GM12878 (cell line): ENCODE measurements at regions not wholly inside any gene's neighbourhood (a gene's known extent, or its start where the extent isn't known, plus 50 kb on each side); places are given as distances from the start of the nearest gene placed in this dataset.
"Not testable (repeated sequence)": the region's sequence is repeated elsewhere in the genome, so short reads cannot be mapped to it uniquely, and the experiment has no call there.

ENCODE experiments used
- ATAC-seq: fragments of 200-7000 bp; cut with Tn5 transposase; 3 replicates; pipeline ENCODE4 v1.9.1; 2020; ENCODE audit warnings: mild to moderate bottlenecking, moderate library complexity
- BruUV-seq: library from RNA; stranded (reverse); fragments of 400-500 nt; replicated peaks from 2 replicates; lab custom pipeline; 2021; lab: Mats Ljungman, UMichigan
- CTCF ChIA-PET: fragments of 300-600 bp; sonication (Branson Sonifier 250); formaldehyde crosslinking; extraction: SDS; loops from one replicate; lab custom pipeline; 2021; ENCODE audit warnings: inconsistent platforms; lab: Yijun Ruan, JAX
- POLR2A ChIA-PET: fragments of 350-600 bp; formaldehyde crosslinking; extraction: SDS; loops from one replicate; lab custom pipeline; 2021; ENCODE audit warnings: inconsistent platforms; lab: Charles Lee
- RAD21 ChIA-PET: fragments of 300-600 bp; sonication (Branson Sonifier 250); formaldehyde crosslinking; loops from one replicate; lab custom pipeline; 2023; ENCODE audit warnings: antibody characterized with exemption; ENCODE audit not compliant: unreplicated experiment; lab: Charles Lee
- SMC1A ChIA-PET: fragments of 300-600 bp; sonication (Branson Sonifier 250); formaldehyde crosslinking; loops from one replicate; lab custom pipeline; 2023; ENCODE audit not compliant: unreplicated experiment, uncharacterized antibody; lab: Charles Lee
- DNase-seq: peaks from one replicate; pipeline ENCODE4 v3.0.0-alpha.2; 2011; ENCODE audit warnings: low read depth, low spot score
- FAIRE-seq: peaks from 3 replicates; lab custom pipeline; 2011; peaks lifted over from hg19 to GRCh38; lab: Jason Lieb, UNC
- H2AFZ ChIP-seq: 2 replicates; pipeline ENCODE4 v1.6.0; 2011; ENCODE audit warnings: low read depth, low read length, control low read depth; ENCODE audit not compliant: control insufficient read depth
- H3K27ac ChIP-seq: 2 replicates; pipeline ENCODE4 v1.5.1; 2011; ENCODE audit warnings: control low read depth; ENCODE audit not compliant: control insufficient read depth, insufficient read depth
- H3K27me3 ChIP-seq, 2 experiments: replicated peaks in 1 of 2; 2 replicates each; pipeline versions ENCODE4 v1.6.0 to v1.6.1; 2011; ENCODE audit warnings: low read length in 1 of 2; ENCODE audit not compliant: control insufficient read depth in 2 of 2, insufficient read depth in 2 of 2
- H3K36me3 ChIP-seq, 2 experiments: 2 replicates each; pipeline ENCODE4 v1.5.1; 2011; ENCODE audit warnings: low read length in 1 of 2; ENCODE audit not compliant: control insufficient read depth in 2 of 2, insufficient read depth in 2 of 2
- H3K4me1 ChIP-seq: 2 replicates; pipeline ENCODE4 v1.6.1; 2011; ENCODE audit warnings: mild to moderate bottlenecking, low read length, moderate library complexity, mixed read lengths; ENCODE audit not compliant: control insufficient read depth, insufficient read depth
- H3K4me2 ChIP-seq: 2 replicates; pipeline ENCODE4 v1.6.0; 2011; ENCODE audit warnings: control low read depth; ENCODE audit not compliant: control insufficient read depth, insufficient read depth
- H3K4me3 ChIP-seq: fragments of 200-600 bp; sonication (generic); 2 replicates; pipeline ENCODE4 v1.5.1; 2016
- H3K79me2 ChIP-seq: 2 replicates; pipeline ENCODE4 v1.6.0; 2011; ENCODE audit warnings: low read length; ENCODE audit not compliant: control insufficient read depth, insufficient read depth
- H3K9ac ChIP-seq: 2 replicates; pipeline ENCODE4 v1.8.0; 2011; ENCODE audit warnings: low read length, control low read depth, mixed read lengths; ENCODE audit not compliant: control insufficient read depth, insufficient read depth
- H3K9me3 ChIP-seq: replicated peaks from 3 replicates; pipeline ENCODE4 v1.5.1; 2011; ENCODE audit warnings: mild to moderate bottlenecking, low read length; ENCODE audit not compliant: control insufficient read depth, insufficient read depth
- H4K20me1 ChIP-seq: 2 replicates; pipeline ENCODE4 v1.6.0; 2011; ENCODE audit not compliant: control insufficient read depth, insufficient read depth
- FOXK2 ChIP-seq: fragments of 450-650 bp; IDR thresholded peaks from 2 replicates; pipeline ENCODE4 v1.6.1; 2017; ENCODE audit warnings: mild to moderate bottlenecking, moderate library complexity
- KDM1A ChIP-seq: fragments of 200-600 bp; sonication (generic); IDR thresholded peaks from 2 replicates; pipeline ENCODE4 v1.6.1; 2016; ENCODE audit warnings: borderline replicate concordance
- POU2F2 ChIP-seq: IDR thresholded peaks from 3 replicates; pipeline ENCODE4 v1.6.1; 2011; ENCODE audit warnings: low read depth, mild to moderate bottlenecking, low read length, borderline replicate concordance
- ZBED1 ChIP-seq: IDR thresholded peaks from 2 replicates; pipeline ENCODE4 v1.6.1; 2016; ENCODE audit warnings: borderline replicate concordance
- WGBS: methylation state at CpG from one replicate; pipeline ENCODE4 v1.1.6; 2016; ENCODE audit warnings: low lambda C conversion rate; ENCODE audit not compliant: insufficient replicate concordance, insufficient coverage; ENCODE audit errors: missing lambda C conversion rate; 5-methylcytosine and 5-hydroxymethylcytosine counted together
- in situ Hi-C: fragments of 300-500 bp; cut with MboI; formaldehyde crosslinking; loops from 9 replicates; pipeline ENCODE4 v1.14.3; 2018; ENCODE audit warnings: mixed read lengths
- intact Hi-C: fragments of 100-400 bp; cut with micrococcal nuclease; formaldehyde crosslinking; loops from one replicate; pipeline ENCODE4 v1.14.2; 2022; ENCODE audit not compliant: unreplicated experiment

DNA sequence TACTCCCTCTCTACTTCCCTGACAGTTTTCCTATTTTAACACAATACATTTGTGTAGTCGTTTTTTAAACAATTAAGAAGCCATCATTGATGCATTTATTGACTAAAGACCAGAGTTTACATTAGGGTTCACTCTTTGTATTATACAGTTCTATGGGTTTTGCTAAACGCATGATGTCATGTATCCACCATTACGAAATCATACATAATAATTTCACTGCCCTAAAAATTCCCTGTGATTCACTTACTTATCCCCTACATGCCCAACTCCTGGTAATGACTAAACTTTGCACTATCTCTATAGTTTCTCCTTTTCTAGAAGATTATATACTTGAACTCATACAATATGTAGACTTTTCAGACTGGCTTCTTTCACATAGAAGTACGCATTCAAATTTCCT lies 1016.5 kb upstream of the FOXG1 start:
- FAIRE-seq = no peak
- POLR2A ChIA-PET = no interaction called here

DNA sequence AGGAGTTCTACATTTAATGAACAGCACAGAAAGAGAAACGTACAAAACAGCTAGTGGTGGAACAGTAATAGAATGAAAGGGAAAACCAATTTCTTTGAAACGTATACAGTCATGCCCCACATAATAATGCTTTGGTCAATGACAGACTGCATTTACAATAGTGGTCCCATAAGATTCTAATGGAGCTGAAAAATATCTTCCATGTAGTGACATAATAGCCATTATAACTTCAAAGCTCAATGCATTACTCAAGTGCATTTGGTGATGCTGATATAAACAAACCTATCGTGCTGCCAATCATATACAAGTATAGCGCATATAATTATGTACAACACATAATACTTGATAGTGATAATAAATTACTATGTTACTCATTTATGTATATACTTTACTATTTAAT lies 1008.9 kb upstream of the FOXG1 start:
- in situ Hi-C loops, BruUV-seq, H3K9me3 ChIP-seq, FAIRE-seq, ATAC-seq, H3K36me3 ChIP-seq, H3K4me1 ChIP-seq, H3K9ac ChIP-seq, H3K4me3 ChIP-seq, H3K27me3 ChIP-seq, RAD21 ChIA-PET, SMC1A ChIA-PET, H3K79me2 ChIP-seq, H3K4me2 ChIP-seq, DNase-seq, H2AFZ ChIP-seq, H3K27ac ChIP-seq, CTCF ChIA-PET, POLR2A ChIA-PET, intact Hi-C loops, H4K20me1 ChIP-seq: not testable (repeated sequence)
- 60% methylated on average over 4 of the region's 4 CpGs for WGBS

More for the DNA sequence above, 1016.5 kb upstream of the FOXG1 start:
- Histone ChIP-seq H3K9ac (no peak overlapping the region), H3K27me3 (no peaks in the 10 kb centered on the region), H3K4me3 (no peak overlapping the region), H4K20me1 (no peaks in the 10 kb centered on the region), H2AFZ (no peak overlapping the region), H3K4me2 (no peak overlapping the region), H3K27ac (no peak overlapping the region), H3K9me3 (no peaks in the 10 kb centered on the region; the same call in 2 of the 3 replicates), H3K4me1 (no peaks in the 10 kb centered on the region), H3K36me3 (no peaks in the 10 kb centered on the region), H3K79me2 (no peaks in the 10 kb centered on the region)
- ChIA-PET SMC1A (no interaction called here), CTCF (no interaction called here), RAD21 (no interaction called here)
- no peak for DNase-seq
- in situ Hi-C loops (no loop called here), intact Hi-C loops (no loop called here)
- BruUV-seq = no TSS peak
- 0% methylated on average over 4 of the region's 4 CpGs for WGBS
- TF ChIP-seq POU2F2 = no peak
- TF ChIP-seq KDM1A = no peak
- no peak for TF ChIP-seq FOXK2
- TF ChIP-seq ZBED1 = no peak
- no peak for ATAC-seq

DNA sequence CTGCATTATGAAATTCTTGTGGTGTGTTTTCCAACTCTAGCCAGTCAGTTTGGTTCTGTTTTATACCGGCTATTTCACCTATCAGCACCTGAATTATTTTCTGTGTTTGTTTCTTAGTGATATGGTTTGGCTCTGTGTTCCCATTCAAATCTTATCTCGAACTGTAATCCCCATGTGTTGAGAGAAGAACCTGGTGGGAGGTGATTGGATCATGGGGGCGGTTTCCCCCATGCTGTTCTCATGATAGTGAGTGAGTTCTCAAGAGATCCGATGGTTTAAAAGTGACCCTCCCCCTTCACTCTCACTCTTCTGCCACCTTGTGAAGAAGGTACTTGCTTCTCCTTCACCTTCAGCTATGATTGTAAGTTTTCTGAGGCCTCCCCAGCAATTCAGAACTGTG lies 1006.2 kb upstream of the FOXG1 start:
- H4K20me1 ChIP-seq, H3K4me1 ChIP-seq, H3K9me3 ChIP-seq, H3K4me2 ChIP-seq, H3K4me3 ChIP-seq, in situ Hi-C loops, H3K79me2 ChIP-seq, FAIRE-seq, ATAC-seq, POLR2A ChIA-PET, CTCF ChIA-PET, RAD21 ChIA-PET, BruUV-seq, DNase-seq, H3K27ac ChIP-seq, intact Hi-C loops, H2AFZ ChIP-seq, H3K36me3 ChIP-seq, SMC1A ChIA-PET, H3K9ac ChIP-seq, H3K27me3 ChIP-seq: not testable (repeated sequence)
- 13% methylated on average over 4 of the region's 4 CpGs for WGBS
